Spleen (tissue), 7 donors: ENCODE measurements at regions not wholly inside any gene's neighbourhood (a gene's known extent, or its start where the extent isn't known, plus 50 kb on each side); places are given as distances from the start of the nearest gene placed in this dataset.
A peak's percentile ranks its signal among the peaks of the same experiment; 100 is the strongest.

Experiments used
- POLR2A ChIP-seq, 3 donors: fragments of 450-650 bp; IDR thresholded peaks; one replicate each; pipeline ENCODE4 v1.5.1; 2017; ENCODE audit warnings: antibody characterized with exemption in 3 of 3, mild to moderate bottlenecking in 1 of 3
- POLR2AphosphoS5 ChIP-seq, 3 donors: sonication (generic); formaldehyde crosslinking; IDR thresholded peaks; one replicate each; pipeline ENCODE4 v1.5.1; 2017; ENCODE audit warnings: antibody characterized with exemption in 3 of 3
- TF ChIP-seq, protein P1 (sequence below), 11 experiments: fragments of 200-600 bp in 7 of 11; fragments of 450-650 bp in 4 of 11; sonication (generic) in 4 of 11; IDR thresholded peaks in 8 of 11; conservative IDR thresholded peaks in 3 of 11; 1 replicate in 7 of 11; 2 replicates in 4 of 11; pipeline versions ENCODE4 v1.4.0 to v1.8.0; 2016 to 2021; ENCODE audit warnings: antibody characterized with exemption in 11 of 11, inconsistent platforms in 4 of 11, mild to moderate bottlenecking in 1 of 11
- donor health status: DM: no; HTN: no; CAD: no; lungs with moderate emphysema.
- donor health status: DM: no; HTN: no; CAD: no.
- donor health status: DM: no; HTN: no; CAD: no.

DNA sequence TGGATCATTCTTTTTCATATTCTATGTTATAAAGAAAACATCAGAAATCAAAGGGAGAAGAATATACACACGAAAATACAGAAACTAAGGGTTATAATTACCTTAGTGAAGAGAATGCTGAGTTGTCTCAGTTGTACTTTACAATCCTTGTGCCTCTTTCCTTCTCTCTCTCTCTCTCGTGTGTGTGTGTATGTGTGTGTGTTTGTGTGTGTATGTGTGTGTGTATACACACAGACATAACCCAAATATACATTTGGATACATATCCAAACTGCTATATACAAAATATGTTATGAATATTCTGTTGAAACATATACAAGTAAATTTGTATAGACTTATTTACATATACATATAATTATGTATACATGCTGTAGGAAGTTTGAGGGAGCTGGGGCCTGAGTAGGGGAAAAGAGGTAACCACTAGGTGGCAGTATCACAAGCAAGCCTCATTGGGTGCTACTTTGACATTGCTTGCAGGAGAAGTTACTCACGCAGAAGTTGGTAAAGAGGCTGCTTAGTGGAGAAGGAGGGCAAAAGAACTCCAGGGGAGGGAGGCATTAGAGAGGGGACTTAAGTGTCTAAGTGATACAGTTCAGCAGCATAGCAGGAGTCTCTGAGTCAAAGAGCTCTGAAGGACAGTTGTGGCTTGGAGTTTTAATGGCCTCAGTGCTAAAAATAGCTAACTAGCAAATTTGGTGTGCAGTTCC is 465.1 kb upstream of the PCDH20 start:
- TF ChIP-seq, protein P1, sequence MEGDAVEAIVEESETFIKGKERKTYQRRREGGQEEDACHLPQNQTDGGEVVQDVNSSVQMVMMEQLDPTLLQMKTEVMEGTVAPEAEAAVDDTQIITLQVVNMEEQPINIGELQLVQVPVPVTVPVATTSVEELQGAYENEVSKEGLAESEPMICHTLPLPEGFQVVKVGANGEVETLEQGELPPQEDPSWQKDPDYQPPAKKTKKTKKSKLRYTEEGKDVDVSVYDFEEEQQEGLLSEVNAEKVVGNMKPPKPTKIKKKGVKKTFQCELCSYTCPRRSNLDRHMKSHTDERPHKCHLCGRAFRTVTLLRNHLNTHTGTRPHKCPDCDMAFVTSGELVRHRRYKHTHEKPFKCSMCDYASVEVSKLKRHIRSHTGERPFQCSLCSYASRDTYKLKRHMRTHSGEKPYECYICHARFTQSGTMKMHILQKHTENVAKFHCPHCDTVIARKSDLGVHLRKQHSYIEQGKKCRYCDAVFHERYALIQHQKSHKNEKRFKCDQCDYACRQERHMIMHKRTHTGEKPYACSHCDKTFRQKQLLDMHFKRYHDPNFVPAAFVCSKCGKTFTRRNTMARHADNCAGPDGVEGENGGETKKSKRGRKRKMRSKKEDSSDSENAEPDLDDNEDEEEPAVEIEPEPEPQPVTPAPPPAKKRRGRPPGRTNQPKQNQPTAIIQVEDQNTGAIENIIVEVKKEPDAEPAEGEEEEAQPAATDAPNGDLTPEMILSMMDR (IDR thresholded peaks at IDR 0.05 in 8 of 11, conservative IDR thresholded peaks at IDR 0.05 in 3 of 11), result peak in 9 of 11 experiments; percentile 19 to 61 (median 45)
- no peak for TF ChIP-seq POLR2AphosphoS5 (IDR thresholded peaks at IDR 0.05)
- TF ChIP-seq POLR2A (IDR thresholded peaks at IDR 0.05), result no peak
